ENCODE measurements at regions not wholly inside any gene's neighbourhood (a gene's known extent, or its start where the extent isn't known, plus 50 kb on each side); places are given as distances from the start of the nearest gene placed in this dataset.

DNA sequence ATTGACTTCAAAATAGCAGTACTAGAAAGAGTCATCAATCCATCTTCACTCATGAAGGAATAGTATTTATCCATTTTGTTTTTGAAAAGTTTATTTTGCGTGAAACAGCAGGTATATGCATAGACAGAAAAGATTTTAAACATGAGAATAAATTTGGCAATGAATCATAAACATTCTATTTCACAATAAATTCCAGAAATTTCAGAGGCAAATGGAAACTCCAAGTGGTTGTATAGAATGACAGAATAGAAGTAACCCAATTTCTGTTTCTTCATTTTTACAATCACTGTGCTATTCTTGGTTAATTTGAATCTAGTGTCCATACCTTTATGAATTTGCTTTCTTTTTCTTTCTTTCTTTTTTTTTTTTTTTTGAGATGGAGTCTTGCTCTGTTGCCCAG is 173.0 kb upstream of the ECI2 start:
- no peak overlapping the region for H3K27ac ChIP-seq
- H3K36me3 ChIP-seq = no peaks in the 10 kb centered on the region
- H3K4me3 ChIP-seq = no peak overlapping the region
- H3K9me3 ChIP-seq = peaks cover 11 to 24% (median 21%) of the 10 kb centered on the region in 4 donors
- no peak for DNase-seq
- H3K27me3 ChIP-seq = no peaks in the 10 kb centered on the region
- peaks cover 0 to 4% (median 0%) of the 10 kb centered on the region in 4 donors for H3K4me1 ChIP-seq
- 0 to 39% (median 0%) methylated on average over 1 of the region's 1 CpG for WGBS, 5 donors
- intact Hi-C loops (cut with DNase I; ENCODE audit: low total_unique reads) = no loop called here
- TF ChIP-seq, protein P1, sequence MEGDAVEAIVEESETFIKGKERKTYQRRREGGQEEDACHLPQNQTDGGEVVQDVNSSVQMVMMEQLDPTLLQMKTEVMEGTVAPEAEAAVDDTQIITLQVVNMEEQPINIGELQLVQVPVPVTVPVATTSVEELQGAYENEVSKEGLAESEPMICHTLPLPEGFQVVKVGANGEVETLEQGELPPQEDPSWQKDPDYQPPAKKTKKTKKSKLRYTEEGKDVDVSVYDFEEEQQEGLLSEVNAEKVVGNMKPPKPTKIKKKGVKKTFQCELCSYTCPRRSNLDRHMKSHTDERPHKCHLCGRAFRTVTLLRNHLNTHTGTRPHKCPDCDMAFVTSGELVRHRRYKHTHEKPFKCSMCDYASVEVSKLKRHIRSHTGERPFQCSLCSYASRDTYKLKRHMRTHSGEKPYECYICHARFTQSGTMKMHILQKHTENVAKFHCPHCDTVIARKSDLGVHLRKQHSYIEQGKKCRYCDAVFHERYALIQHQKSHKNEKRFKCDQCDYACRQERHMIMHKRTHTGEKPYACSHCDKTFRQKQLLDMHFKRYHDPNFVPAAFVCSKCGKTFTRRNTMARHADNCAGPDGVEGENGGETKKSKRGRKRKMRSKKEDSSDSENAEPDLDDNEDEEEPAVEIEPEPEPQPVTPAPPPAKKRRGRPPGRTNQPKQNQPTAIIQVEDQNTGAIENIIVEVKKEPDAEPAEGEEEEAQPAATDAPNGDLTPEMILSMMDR (IDR thresholded peaks at IDR 0.05) = no peak
- TF ChIP-seq POLR2A (IDR thresholded peaks at IDR 0.05) (no peak), POLR2AphosphoS5 (IDR thresholded peaks at IDR 0.05) (no peak), EP300 (IDR thresholded peaks at IDR 0.05) (no peak)

DNA sequence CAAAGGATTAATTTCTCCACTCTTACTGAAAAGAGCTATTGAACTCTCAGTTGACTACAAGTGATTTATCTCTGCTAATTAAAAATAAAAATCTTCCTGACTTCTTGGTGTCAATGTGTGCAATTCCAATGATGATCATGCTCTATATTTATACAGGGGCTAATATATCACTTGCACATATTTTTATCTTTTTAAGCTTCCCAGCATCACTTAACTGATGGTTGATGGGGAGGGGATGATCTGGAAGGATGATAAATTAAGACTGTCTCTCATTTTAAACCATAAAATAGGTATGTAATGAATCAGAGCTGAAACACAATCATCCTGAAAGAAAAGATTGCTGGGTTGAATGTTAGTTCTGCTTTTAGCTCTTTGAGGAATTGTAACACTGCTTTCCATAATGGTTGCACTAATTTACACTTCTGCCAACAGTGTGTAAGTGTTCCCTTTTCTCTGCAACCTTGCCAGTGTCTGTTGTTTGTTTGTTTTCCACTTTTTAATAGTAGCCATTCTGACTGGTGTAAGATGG is 169.6 kb upstream of the ECI2 start:
- no peaks in the 10 kb centered on the region for H3K36me3 ChIP-seq
- no peak overlapping the region for H3K27ac ChIP-seq
- no peaks in the 10 kb centered on the region for H3K4me1 ChIP-seq
- peaks cover 0 to 3% (median 0%) of the 10 kb centered on the region in 4 donors for H3K9me3 ChIP-seq
- H3K4me3 ChIP-seq = no peak overlapping the region
- H3K27me3 ChIP-seq = no peaks in the 10 kb centered on the region
- DNase-seq = no peak
- TF ChIP-seq EP300 (IDR thresholded peaks at IDR 0.05) (no peak), POLR2A (IDR thresholded peaks at IDR 0.05) (no peak), POLR2AphosphoS5 (IDR thresholded peaks at IDR 0.05) (no peak)
- TF ChIP-seq, protein P1 (IDR thresholded peaks at IDR 0.05) = no peak
- intact Hi-C loops (cut with DNase I; ENCODE audit: low total_unique reads) = no loop called here

DNA sequence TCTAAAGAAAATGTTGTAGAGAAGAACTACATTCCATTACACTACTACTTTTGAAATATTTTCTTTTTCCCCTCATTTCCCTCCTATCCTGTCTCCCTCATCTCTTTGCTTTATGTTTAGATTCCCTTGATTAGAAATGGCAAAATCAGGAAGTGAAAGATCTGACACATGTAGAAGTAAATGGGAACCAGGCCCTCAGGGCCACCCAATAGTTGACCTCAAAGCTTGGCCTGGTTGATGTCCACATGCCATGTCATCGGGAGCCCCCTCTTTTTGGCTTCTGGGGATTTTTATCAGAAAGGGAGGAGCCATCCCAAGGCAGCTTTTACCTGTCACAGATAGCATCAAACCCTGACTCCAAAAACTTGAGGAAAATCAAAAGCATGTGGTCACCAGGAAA is 168.3 kb upstream of the ECI2 start:
- no peak overlapping the region for H3K4me3 ChIP-seq
- H3K36me3 ChIP-seq = no peaks in the 10 kb centered on the region
- DNase-seq = no peak
- no peak overlapping the region for H3K27ac ChIP-seq
- no peaks in the 10 kb centered on the region for H3K9me3 ChIP-seq
- intact Hi-C loops (cut with DNase I; ENCODE audit: low total_unique reads) = no loop called here
- H3K27me3 ChIP-seq = no peaks in the 10 kb centered on the region
- H3K4me1 ChIP-seq = no peaks in the 10 kb centered on the region
- TF ChIP-seq EP300 (IDR thresholded peaks at IDR 0.05) (no peak), POLR2AphosphoS5 (IDR thresholded peaks at IDR 0.05) (no peak), POLR2A (IDR thresholded peaks at IDR 0.05) (no peak)
- TF ChIP-seq, protein P1 (IDR thresholded peaks at IDR 0.05) = no peak
- 74 to 89% (median 85%) methylated on average over 1 of the region's 1 CpG for WGBS, 5 donors

DNA sequence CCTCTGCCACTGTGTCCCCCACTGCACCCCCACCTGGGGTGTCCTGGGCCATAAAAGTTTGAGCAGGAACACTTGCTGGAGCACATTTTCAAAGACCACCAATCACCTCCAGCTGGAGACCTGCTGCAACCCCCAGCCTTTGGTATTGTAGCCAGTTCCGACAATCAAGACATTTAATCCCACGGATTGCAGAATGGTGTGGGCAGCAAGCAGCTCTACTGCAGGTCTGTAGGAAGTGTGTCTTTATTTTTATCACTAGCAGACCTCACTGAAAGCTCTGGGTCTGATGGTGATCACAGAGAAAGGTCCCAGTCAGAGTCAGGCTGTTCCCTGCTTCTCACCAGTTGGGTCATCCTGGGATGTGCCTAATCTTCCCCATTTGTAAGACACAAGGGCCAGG is 167.1 kb upstream of the ECI2 start:
- TF ChIP-seq POLR2A (IDR thresholded peaks at IDR 0.05) (no peak), EP300 (IDR thresholded peaks at IDR 0.05) (no peak), POLR2AphosphoS5 (IDR thresholded peaks at IDR 0.05) (no peak)
- TF ChIP-seq, protein P1 (IDR thresholded peaks at IDR 0.05) = no peak
- no peak overlapping the region for H3K27ac ChIP-seq
- no peaks in the 10 kb centered on the region for H3K4me1 ChIP-seq
- no peak for DNase-seq
- no peak overlapping the region for H3K4me3 ChIP-seq
- no peaks in the 10 kb centered on the region for H3K27me3 ChIP-seq
- peaks cover 0 to 7% (median 0%) of the 10 kb centered on the region in 4 donors for H3K9me3 ChIP-seq
- H3K36me3 ChIP-seq = no peaks in the 10 kb centered on the region
- intact Hi-C loops (cut with DNase I; ENCODE audit: low total_unique reads) = no loop called here
- WGBS, 5 donors = 86 to 98% (median 92%) methylated on average over 2 of the region's 2 CpGs

Data from stomach (tissue), 8 donors.